Panc1 (cell line): ENCODE measurements at regions not wholly inside any gene's neighbourhood (a gene's known extent, or its start where the extent isn't known, plus 50 kb on each side); places are given as distances from the start of the nearest gene placed in this dataset.

ENCODE experiments used
- CTCF ChIP-seq: fragments of 450-650 bp; IDR thresholded peaks from 2 replicates; pipeline ENCODE4 v1.5.1; 2017; ENCODE audit warnings: mild to moderate bottlenecking
- POLR2AphosphoS5 ChIP-seq: IDR thresholded peaks from 2 replicates; pipeline ENCODE4 v1.6.1; 2012; ENCODE audit warnings: mild to moderate bottlenecking, low read depth, low read length, moderate library complexity
- TF ChIP-seq, protein P1 (sequence below), 2 experiments: IDR thresholded peaks; 2 replicates each; pipeline ENCODE4 v1.6.1; 2011 to 2012; ENCODE audit warnings: low read depth in 2 of 2, control low read depth in 1 of 2, low read length in 1 of 2, mild to moderate bottlenecking in 1 of 2, moderate library complexity in 1 of 2; ENCODE audit not compliant: insufficient read depth in 1 of 2

- TF ChIP-seq CTCF (no peak), POLR2AphosphoS5 (no peak)
- TF ChIP-seq, protein P1, sequence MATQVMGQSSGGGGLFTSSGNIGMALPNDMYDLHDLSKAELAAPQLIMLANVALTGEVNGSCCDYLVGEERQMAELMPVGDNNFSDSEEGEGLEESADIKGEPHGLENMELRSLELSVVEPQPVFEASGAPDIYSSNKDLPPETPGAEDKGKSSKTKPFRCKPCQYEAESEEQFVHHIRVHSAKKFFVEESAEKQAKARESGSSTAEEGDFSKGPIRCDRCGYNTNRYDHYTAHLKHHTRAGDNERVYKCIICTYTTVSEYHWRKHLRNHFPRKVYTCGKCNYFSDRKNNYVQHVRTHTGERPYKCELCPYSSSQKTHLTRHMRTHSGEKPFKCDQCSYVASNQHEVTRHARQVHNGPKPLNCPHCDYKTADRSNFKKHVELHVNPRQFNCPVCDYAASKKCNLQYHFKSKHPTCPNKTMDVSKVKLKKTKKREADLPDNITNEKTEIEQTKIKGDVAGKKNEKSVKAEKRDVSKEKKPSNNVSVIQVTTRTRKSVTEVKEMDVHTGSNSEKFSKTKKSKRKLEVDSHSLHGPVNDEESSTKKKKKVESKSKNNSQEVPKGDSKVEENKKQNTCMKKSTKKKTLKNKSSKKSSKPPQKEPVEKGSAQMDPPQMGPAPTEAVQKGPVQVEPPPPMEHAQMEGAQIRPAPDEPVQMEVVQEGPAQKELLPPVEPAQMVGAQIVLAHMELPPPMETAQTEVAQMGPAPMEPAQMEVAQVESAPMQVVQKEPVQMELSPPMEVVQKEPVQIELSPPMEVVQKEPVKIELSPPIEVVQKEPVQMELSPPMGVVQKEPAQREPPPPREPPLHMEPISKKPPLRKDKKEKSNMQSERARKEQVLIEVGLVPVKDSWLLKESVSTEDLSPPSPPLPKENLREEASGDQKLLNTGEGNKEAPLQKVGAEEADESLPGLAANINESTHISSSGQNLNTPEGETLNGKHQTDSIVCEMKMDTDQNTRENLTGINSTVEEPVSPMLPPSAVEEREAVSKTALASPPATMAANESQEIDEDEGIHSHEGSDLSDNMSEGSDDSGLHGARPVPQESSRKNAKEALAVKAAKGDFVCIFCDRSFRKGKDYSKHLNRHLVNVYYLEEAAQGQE (IDR thresholded peaks at IDR 0.05; ENCODE audit: insufficient read depth in 1 of 2, low read depth in 2 of 2, low read length in 1 of 2): no peak
Observed at GRCh38 chr10:64546073-64546472, 1024.9 kb downstream of the REEP3 start.
